ENCODE measurements at regions not wholly inside any gene's neighbourhood (a gene's known extent, or its start where the extent isn't known, plus 50 kb on each side); places are given as distances from the start of the nearest gene placed in this dataset.

DNA sequence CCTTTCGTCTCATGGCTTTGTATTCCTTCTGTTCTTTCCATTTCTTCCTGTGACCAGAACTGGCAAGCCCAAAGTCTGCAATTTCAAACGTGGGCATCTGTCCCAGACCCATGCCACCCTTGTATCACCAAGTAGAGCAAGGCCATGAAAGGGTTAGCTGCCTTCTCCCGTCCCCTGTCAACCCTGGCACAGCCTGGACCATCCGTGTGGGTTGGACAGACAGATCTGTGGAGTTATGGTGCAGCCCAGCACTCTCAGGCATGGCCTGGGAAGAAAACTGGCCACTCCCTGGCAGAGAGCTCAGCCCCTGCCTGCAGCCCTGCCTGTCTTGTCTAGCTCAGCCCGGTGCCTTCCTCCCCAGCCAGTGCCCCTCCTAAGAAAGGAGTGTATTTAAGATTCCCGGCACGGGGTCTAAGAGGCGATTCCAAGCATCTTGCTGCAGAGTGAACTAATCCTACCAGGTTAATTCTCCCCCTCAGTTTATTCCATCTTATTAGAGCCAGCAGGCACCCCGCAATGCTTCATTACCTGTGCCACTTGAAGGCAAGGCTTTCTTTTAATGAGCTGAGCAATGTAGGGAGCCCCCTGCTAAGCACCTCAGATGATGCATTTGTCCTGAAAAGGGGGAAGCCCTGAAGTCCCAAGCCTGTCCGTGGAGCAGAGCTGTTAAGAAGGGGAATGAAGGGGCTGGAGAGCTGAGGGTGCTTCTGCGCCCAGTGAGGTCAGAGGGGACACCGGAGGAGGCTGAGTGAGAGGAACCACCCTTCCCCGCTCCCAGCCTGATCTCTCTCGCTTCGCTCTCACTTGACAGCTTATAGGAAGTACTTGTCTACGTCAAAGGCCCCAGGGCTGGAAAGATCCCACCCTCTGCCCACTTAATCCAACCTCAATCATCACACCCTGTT lies 130.6 kb downstream of the SPATA19 start:
- TF ChIP-seq, protein P1, sequence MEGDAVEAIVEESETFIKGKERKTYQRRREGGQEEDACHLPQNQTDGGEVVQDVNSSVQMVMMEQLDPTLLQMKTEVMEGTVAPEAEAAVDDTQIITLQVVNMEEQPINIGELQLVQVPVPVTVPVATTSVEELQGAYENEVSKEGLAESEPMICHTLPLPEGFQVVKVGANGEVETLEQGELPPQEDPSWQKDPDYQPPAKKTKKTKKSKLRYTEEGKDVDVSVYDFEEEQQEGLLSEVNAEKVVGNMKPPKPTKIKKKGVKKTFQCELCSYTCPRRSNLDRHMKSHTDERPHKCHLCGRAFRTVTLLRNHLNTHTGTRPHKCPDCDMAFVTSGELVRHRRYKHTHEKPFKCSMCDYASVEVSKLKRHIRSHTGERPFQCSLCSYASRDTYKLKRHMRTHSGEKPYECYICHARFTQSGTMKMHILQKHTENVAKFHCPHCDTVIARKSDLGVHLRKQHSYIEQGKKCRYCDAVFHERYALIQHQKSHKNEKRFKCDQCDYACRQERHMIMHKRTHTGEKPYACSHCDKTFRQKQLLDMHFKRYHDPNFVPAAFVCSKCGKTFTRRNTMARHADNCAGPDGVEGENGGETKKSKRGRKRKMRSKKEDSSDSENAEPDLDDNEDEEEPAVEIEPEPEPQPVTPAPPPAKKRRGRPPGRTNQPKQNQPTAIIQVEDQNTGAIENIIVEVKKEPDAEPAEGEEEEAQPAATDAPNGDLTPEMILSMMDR (IDR thresholded peaks at IDR 0.05): no peak
- TF ChIP-seq ZFX (IDR thresholded peaks at IDR 0.05; ENCODE audit: borderline replicate concordance): no peak
